IPS DF 4.7 (cell line): ENCODE measurements at regions not wholly inside any gene's neighbourhood (a gene's known extent, or its start where the extent isn't known, plus 50 kb on each side); places are given as distances from the start of the nearest gene placed in this dataset.
"Not testable (repeated sequence)": the region's sequence is repeated elsewhere in the genome, so short reads cannot be mapped to it uniquely, and the experiment has no call there.

Experiments
- DNase-seq: peaks from one replicate; pipeline ENCODE4 v3.0.0-alpha.2; 2013; ENCODE audit warnings: low spot score; ENCODE audit errors: extremely low read depth

DNA sequence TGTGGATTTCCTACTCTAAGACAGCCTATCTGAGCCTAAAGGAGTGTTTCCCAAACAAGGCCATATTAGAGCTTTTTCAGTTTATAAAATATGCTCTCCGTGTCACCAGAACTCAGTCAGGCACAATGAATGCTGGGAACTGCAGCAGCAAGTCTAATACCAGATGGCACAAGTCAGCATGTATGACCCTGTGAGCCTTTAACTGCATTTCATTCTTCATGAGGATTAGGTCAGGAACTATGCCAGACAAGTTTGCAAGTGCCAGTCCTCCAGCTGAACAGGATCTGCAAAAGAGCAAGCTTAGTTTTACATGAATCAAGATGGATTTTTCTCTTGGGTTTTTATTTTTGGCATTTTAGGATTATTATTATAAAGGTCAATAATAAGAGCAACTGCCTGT, 66.7 kb upstream of the SAMD5 start:
- no peak for DNase-seq

DNA sequence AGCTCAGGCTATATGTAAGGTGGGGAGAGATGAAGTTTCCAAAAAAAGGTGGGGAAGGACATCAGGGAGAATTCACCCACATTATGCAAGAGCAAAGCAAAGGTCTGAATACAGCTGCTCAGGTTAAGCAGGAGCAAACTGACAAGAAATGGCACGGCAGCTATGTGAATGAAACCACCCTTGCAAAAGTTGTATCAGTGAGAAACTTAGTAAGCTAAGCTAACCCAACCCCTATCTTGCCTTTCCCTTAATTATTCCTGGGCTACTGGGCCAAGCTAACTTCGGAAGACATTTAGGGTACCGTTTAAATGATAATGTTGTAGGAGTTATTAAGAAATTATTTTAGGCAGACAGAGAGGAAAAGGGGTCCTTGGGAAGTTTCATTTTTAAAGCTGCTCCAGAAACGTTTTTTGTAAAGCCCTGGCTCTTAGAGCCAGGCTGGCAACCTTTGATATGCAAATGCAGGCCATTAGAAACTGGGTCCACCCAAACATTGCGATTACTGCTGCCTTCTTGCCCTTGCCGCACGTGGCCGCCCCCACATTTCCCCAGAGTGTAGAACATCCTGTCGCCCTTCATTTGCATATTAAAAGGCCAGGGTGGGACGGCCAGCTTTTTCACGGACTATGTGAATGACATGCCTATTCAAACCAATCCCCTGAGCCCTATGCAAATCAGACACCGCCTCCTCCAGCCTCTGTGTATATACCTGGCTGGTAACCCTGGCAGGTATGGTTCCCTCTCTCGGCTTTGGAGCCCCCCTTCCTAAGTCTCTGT, 60.5 kb upstream of the SAMD5 start:
- peak; percentile 89 for DNase-seq

DNA sequence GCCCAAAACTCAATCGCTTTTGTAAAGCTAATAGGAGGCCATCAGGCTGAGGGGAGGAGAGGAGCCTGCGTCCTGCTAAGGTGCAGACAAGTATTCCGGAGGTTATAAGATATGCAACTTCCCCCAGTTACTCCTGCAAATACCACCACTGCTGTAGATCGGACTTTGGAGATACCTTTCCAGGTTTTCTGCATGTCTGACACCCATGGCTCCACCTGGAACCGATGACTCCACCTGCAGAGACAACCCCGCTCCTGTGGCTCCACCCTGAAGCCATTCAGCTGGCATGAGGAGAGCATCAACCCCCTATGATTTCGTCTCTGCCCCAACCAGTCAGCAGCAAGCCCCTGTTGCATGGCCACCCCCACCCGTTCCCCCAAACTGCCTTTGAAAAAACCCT, 59.7 kb upstream of the SAMD5 start:
- no peak for DNase-seq

DNA sequence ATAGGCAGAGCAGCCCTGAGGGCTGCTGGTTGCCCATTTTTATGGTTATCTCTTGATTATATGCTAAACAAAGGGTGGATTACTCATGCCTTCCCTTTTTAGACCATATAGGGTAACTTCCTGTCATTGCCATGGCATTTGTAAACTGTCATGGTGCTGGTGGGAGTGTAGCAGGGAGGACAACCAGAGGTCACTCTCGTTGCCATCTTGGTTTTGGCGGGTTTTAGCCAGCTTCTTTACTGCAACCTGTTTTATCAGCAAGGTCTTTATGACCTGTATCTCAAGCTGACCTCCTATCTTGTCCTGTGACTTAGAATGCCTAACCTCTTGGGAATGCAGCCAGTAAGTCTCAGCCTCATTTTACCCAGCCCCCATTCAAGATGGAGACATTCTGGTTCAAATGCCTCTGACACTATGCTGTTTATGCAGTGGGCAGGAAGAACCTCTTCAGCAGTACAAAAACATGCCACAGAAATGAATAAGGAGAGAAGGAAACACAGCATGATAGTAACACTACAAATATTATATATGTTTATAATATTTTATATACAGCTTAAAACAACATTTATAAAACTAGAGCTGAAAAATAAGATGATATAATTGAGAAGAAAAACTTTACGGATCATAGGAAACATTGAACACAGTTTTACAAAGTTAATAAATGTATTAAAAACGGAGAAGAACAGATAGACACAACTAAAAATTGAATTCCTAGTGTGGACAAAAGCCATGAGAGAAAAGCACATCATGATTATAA, 58.9 kb upstream of the SAMD5 start:
- DNase-seq, result no peak

DNA sequence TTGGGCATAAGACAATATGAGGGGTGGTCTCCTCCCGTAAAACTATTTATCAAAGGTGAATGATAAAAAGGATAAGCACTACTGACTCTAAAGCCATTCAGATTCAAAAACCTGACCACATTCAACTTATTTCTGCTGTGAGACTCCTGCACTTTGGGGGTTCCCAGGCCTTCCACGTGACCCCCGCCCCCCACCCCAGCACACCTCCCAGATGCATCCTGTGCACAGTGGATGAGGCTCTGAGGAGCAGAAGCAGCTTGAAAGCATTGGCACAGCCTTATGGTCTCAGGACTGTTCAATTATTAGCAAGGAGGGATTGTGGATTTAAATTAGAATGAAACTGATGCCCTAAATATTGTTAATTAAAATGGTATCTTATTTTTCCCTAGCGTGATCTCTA, 55.1 kb upstream of the SAMD5 start:
- no peak for DNase-seq

DNA sequence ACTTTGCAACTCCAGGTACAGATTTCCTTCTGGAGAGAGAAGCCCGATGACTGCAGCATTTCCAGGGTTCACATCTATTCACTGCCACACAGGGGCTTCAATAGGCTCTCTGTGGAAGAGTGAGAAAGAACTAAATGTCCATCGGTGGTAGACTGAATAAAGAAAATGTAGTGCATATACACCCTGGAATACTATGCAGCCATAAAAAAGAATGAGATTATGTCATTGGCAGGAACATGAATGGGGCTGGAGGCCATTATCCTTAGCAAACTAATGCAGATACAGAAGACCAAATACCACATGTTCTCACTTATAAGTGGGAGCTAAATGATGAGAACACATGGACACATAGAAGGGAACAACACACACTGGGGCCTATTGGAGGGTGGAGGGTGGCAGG, 53.6 kb upstream of the SAMD5 start:
- DNase-seq, result not testable (repeated sequence)
